Activated T-cell treated with anti-CD3 and anti-CD28 coated beads, Interleukin-2, amount 50 U/mL, for 24 hours (primary cell): ENCODE measurements at regions not wholly inside any gene's neighbourhood (a gene's known extent, or its start where the extent isn't known, plus 50 kb on each side); places are given as distances from the start of the nearest gene placed in this dataset.

Experiments used
- DNase-seq: peaks from one replicate; pipeline ENCODE4 v3.0.0-alpha.2; 2020
- H3K27ac Mint-ChIP-seq: 2 replicates; pipeline ENCODE4 v1.8.0; 2020; ENCODE audit warnings: mild to moderate bottlenecking, mixed read lengths
- H3K27me3 Mint-ChIP-seq: 2 replicates; pipeline ENCODE4 v1.8.0; 2020; ENCODE audit warnings: mixed read lengths
- H3K36me3 Mint-ChIP-seq: 2 replicates; pipeline ENCODE4 v1.8.0; 2020; ENCODE audit warnings: low read depth, mixed read lengths
- H3K4me1 Mint-ChIP-seq: 2 replicates; pipeline ENCODE4 v1.8.0; 2020; ENCODE audit warnings: low read depth, mixed read lengths
- H3K4me3 Mint-ChIP-seq: 2 replicates; pipeline ENCODE4 v1.8.0; 2020; ENCODE audit warnings: mild to moderate bottlenecking, moderate library complexity, mixed read lengths
- H3K9me3 Mint-ChIP-seq: 2 replicates; pipeline ENCODE4 v1.8.0; 2020; ENCODE audit warnings: mixed read lengths

GRCh38 chr2:64770137-64770780, 116.5 kb upstream of the SERTAD2 start:
- H3K27ac Mint-ChIP-seq = no peak overlapping the region
- H3K27me3 Mint-ChIP-seq = no peaks in the 10 kb centered on the region
- H3K4me3 Mint-ChIP-seq = no peak overlapping the region
- no peak for DNase-seq
- H3K9me3 Mint-ChIP-seq = no peaks in the 10 kb centered on the region
- no peaks in the 10 kb centered on the region for H3K36me3 Mint-ChIP-seq
- peaks cover 24% of the 10 kb centered on the region for H3K4me1 Mint-ChIP-seq

DNA sequence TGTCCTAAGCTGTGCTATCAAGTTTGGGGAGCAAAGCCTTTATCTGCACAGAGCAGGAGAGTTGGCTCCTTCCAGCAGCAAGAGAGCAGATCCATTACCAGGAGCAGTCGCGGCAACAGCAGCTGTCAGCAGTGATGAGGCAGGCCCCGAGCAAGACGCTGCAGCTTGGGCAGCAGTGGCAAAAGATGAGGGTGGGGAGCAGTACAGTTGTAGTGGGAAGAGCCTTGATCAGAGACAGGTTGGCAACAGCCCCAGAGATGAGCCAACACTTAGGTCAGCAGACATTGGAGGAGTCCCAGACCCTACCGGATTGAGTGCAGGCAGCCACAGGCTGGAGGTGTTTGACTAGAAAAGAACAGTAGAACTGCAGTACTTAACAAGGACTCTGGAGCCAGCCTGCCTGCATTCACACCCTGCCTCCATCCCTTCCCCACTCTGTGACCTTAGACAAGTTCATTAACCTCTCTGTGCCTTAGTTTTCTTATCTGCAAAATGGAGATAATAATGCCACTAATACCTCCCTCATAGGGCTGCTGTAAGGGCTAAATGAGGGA, 117.1 kb upstream of the SERTAD2 start:
- H3K27me3 Mint-ChIP-seq = no peaks in the 10 kb centered on the region
- no peaks in the 10 kb centered on the region for H3K9me3 Mint-ChIP-seq
- no peak for DNase-seq
- peaks cover 24% of the 10 kb centered on the region for H3K4me1 Mint-ChIP-seq
- no peak overlapping the region for H3K4me3 Mint-ChIP-seq
- no peaks in the 10 kb centered on the region for H3K36me3 Mint-ChIP-seq
- no peak overlapping the region for H3K27ac Mint-ChIP-seq

DNA sequence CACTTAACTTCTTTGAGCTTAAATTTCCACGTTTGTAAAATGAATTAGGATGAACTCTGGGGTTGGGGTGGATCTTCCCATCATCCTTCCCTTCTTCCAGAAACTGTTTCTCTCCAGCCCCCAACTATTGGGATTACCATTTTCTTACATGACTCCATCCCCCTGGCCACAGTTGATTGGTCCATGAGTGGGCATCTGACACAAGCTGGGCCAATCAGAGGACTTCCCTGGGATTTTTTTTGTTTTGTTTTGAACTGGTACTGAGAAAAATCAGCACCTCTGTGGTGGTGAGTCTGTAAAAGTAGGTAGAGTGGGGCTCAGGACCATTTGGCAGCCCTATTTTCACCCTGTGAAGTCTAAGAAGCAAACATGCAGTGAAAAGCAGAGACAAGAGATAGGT, 118.0 kb upstream of the SERTAD2 start:
- no peaks in the 10 kb centered on the region for H3K36me3 Mint-ChIP-seq
- DNase-seq = no peak
- no peaks in the 10 kb centered on the region for H3K9me3 Mint-ChIP-seq
- H3K27ac Mint-ChIP-seq = no peak overlapping the region
- H3K4me3 Mint-ChIP-seq = no peak overlapping the region
- no peaks in the 10 kb centered on the region for H3K27me3 Mint-ChIP-seq
- peaks cover 19% of the 10 kb centered on the region for H3K4me1 Mint-ChIP-seq

DNA sequence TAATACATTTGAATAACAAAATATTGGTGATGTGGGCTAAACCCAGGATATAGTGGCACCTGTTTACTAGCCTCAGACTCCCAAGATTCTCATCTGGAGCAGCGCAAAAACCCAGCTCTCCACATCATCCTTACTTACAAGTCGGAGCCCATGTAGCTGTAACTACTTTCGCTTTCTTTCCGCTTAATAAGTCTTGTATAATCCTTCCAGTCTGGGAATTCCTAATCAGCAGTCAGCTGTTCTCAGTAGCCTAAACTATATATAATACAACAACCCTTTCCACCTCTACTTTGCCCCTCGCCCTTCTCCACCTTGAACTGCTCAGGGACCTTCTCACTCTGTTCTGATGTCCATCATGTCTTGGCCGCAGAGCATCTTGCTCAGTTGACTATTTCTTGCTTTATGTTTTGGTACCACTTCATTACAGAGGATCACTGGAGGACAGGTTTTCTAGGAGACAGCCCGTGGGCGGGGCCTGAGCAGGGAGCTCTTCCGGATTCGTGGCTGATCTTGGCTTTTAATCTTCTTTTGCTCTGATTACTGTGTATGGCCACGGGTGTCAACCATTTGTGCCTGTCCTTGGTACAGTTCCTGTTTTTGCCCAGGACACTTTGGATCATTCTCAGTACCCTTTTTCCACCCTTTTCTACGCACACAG, 119.9 kb upstream of the SERTAD2 start:
- DNase-seq = no peak
- Mint-ChIP-seq H3K27me3 (no peaks in the 10 kb centered on the region), H3K4me3 (no peak overlapping the region), H3K4me1 (peaks cover 5% of the 10 kb centered on the region), H3K36me3 (no peaks in the 10 kb centered on the region), H3K9me3 (no peaks in the 10 kb centered on the region), H3K27ac (no peak overlapping the region)

DNA sequence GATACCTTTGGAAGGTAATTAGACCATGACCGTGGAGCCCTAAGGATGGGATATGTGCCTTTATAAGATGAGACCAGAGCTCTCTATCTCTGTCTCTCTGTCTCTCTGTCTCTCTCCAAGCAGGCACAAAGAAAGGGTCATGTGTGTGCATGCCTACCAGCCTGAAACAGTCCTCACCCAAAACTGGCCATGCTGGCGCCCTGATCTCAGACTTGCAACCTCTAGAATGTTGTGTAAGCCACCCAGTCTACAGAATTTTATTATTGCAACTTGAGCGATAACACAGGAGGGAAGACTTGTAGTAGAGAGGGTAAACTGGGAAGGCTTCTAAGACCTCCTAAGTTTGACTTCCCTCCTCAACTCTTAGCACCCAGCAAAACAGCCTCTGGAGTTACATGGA, 124.1 kb upstream of the SERTAD2 start:
- Mint-ChIP-seq H3K36me3 (no peaks in the 10 kb centered on the region), H3K4me1 (no peaks in the 10 kb centered on the region), H3K27me3 (no peaks in the 10 kb centered on the region), H3K4me3 (no peak overlapping the region), H3K27ac (no peak overlapping the region), H3K9me3 (no peaks in the 10 kb centered on the region)
- DNase-seq = no peak

GRCh38 chr2:64779117-64779690, 125.5 kb upstream of the SERTAD2 start:
- no peaks in the 10 kb centered on the region for H3K27me3 Mint-ChIP-seq

GRCh38 chr2:64780041-64780440, 126.3 kb upstream of the SERTAD2 start:
- DNase-seq = no peak
- Mint-ChIP-seq H3K4me3 (no peak overlapping the region), H3K9me3 (no peaks in the 10 kb centered on the region), H3K27ac (no peak overlapping the region), H3K36me3 (no peaks in the 10 kb centered on the region), H3K4me1 (no peaks in the 10 kb centered on the region), H3K27me3 (no peaks in the 10 kb centered on the region)

More at GRCh38 chr2:64779117-64779690, 125.5 kb upstream of the SERTAD2 start:
- no peak overlapping the region for H3K27ac Mint-ChIP-seq
- H3K9me3 Mint-ChIP-seq = no peaks in the 10 kb centered on the region
- H3K4me3 Mint-ChIP-seq = no peak overlapping the region
- no peaks in the 10 kb centered on the region for H3K36me3 Mint-ChIP-seq
- DNase-seq = no peak
- no peaks in the 10 kb centered on the region for H3K4me1 Mint-ChIP-seq

GRCh38 chr2:64781711-64782390, 128.1 kb upstream of the SERTAD2 start:
- Mint-ChIP-seq H3K27ac (no peak overlapping the region), H3K9me3 (no peaks in the 10 kb centered on the region), H3K27me3 (no peaks in the 10 kb centered on the region), H3K4me3 (no peak overlapping the region), H3K4me1 (no peaks in the 10 kb centered on the region), H3K36me3 (no peaks in the 10 kb centered on the region)
- DNase-seq = no peak

- H3K27me3 Mint-ChIP-seq = no peaks in the 10 kb centered on the region
- H3K36me3 Mint-ChIP-seq = no peaks in the 10 kb centered on the region
- H3K4me3 Mint-ChIP-seq = no peak overlapping the region
- H3K4me1 Mint-ChIP-seq = no peaks in the 10 kb centered on the region
- H3K27ac Mint-ChIP-seq = no peak overlapping the region
- DNase-seq = no peak
- H3K9me3 Mint-ChIP-seq = no peaks in the 10 kb centered on the region
Measured at GRCh38 chr2:64784168-64785061, 130.7 kb upstream of the SERTAD2 start.

DNA sequence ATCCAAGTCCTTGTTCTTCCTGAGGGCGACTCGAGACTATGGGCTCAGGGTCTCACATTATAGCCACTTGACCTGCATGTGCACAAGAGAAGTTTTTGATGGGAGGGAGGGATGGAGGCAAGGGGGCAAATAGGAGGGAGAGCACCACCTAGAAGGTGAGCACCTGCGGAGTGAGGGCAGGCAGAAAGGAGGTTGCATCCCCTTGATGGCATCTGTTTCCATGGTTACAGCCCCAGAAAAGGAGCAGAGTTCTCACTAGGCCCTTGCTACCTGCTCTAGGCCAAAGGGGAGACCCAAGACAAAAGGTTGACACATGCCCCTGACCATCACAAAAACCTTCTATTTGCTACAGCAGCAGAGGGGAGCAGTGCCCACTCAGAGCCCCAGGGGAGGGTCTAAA, 131.5 kb upstream of the SERTAD2 start:
- no peaks in the 10 kb centered on the region for H3K4me1 Mint-ChIP-seq
- no peaks in the 10 kb centered on the region for H3K9me3 Mint-ChIP-seq
- no peak for DNase-seq
- H3K36me3 Mint-ChIP-seq = no peaks in the 10 kb centered on the region
- no peaks in the 10 kb centered on the region for H3K27me3 Mint-ChIP-seq
- H3K27ac Mint-ChIP-seq = no peak overlapping the region
- no peak overlapping the region for H3K4me3 Mint-ChIP-seq

DNA sequence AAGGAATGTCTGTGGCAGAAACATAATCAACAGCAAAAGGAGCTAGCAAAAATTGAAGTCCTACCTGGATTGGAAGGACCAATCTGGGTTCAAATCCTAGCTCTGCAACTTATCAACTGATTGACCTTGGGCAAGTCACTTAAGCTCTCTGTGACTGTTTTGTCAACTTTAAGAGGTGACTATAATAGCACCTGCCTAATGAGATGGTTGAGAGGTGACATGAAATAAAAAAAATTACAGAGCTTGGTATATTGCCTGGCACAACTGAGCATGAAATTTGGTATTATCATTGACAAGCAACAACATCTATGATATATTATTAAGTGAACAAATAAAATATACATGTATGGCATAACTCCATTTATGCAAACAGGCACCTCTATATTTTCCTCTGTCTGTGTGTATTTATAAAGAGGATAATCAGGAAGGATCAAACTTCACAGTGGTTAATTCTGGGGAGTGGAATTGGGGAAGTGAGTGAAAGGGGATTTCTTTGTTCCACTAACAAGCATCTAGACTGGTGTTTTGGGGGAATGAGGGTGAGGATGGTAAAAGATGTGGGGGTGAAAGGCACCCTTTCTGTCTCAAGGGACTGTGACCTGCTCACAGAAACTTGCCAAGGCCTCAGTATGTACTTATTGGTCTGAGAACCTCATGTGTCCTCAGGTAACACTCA, 132.8 kb upstream of the SERTAD2 start:
- Mint-ChIP-seq H3K36me3 (no peaks in the 10 kb centered on the region), H3K4me1 (no peaks in the 10 kb centered on the region), H3K27ac (no peak overlapping the region)

GRCh38 chr2:64787019-64787365, 133.3 kb upstream of the SERTAD2 start:
- H3K9me3 Mint-ChIP-seq = no peaks in the 10 kb centered on the region
- DNase-seq = no peak
- no peak overlapping the region for H3K27ac Mint-ChIP-seq
- no peaks in the 10 kb centered on the region for H3K36me3 Mint-ChIP-seq
- no peak overlapping the region for H3K4me3 Mint-ChIP-seq
- H3K27me3 Mint-ChIP-seq = no peaks in the 10 kb centered on the region
- H3K4me1 Mint-ChIP-seq = no peaks in the 10 kb centered on the region

More for the DNA sequence above, 132.8 kb upstream of the SERTAD2 start:
- Mint-ChIP-seq H3K27me3 (no peaks in the 10 kb centered on the region), H3K4me3 (no peak overlapping the region), H3K9me3 (no peaks in the 10 kb centered on the region)
- DNase-seq = no peak

DNA sequence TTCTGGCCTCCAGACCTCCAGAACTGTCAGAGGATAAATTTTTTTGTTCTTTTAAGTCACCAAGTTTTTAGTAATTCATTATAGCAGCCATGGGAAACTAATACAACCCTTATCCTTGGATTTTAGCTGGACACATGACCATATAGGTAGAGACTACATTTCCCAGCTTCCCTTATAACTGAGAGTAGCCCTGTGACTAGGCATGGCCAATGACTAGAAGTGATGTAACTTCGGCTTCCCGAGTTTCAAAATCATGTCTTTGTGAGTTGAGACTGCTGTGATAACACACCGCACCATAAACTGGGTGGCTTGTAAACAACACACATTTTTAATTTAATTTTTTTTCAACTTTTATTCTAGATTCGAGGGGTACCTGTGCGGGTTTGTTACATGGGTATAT, 134.0 kb upstream of the SERTAD2 start:
- no peak for DNase-seq
- no peaks in the 10 kb centered on the region for H3K27me3 Mint-ChIP-seq
- no peaks in the 10 kb centered on the region for H3K36me3 Mint-ChIP-seq

More for the DNA sequence above, 134.0 kb upstream of the SERTAD2 start:
- Mint-ChIP-seq H3K4me3 (no peak overlapping the region), H3K9me3 (no peaks in the 10 kb centered on the region), H3K27ac (no peak overlapping the region), H3K4me1 (no peaks in the 10 kb centered on the region)
